GM20000 (cell line): ENCODE measurements at regions not wholly inside any gene's neighbourhood (a gene's known extent, or its start where the extent isn't known, plus 50 kb on each side); places are given as distances from the start of the nearest gene placed in this dataset.
"Not testable (repeated sequence)": the region's sequence is repeated elsewhere in the genome, so short reads cannot be mapped to it uniquely, and the experiment has no call there.

Experiments used
- DNase-seq: peaks from one replicate; pipeline ENCODE4 v3.0.0; 2012; ENCODE audit warnings: low spot score
- TF ChIP-seq, protein P1 (sequence below): IDR thresholded peaks from 2 replicates; pipeline ENCODE4 v1.5.1; 2012; ENCODE audit warnings: mild to moderate bottlenecking, control low read depth; ENCODE audit errors: extremely low read depth, missing control alignments

DNA sequence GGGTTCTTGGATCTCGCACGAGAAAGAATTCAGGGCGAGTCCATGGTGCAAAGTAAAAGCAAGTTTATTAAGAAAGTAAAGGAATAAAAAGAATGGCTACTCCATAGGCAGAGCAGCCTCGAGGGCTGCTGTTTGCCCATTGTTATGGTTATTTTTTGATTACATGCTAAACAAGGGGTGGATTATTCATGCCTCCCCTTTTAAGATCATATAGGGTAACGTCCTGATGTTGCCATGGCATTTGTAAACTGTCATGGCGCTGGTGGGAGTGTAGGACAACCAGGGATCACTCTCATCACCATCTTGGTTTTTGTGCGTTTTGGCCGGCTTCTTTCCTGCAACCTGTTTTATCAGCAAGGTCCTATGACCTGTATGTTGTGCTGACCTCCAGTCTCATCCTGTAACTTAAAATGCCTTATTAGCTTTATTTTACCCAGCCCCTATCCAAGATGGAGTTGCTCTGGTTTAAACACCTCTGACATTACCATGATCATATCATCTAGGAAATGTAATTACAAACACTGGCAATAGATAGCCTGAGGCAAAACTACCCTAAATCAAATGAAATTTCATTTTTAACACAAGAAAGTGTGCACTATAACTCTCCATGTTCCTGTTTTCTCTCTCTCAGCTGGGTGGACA is 94.3 kb upstream of the ATXN3L start:
- DNase-seq = no peak
- TF ChIP-seq, protein P1, sequence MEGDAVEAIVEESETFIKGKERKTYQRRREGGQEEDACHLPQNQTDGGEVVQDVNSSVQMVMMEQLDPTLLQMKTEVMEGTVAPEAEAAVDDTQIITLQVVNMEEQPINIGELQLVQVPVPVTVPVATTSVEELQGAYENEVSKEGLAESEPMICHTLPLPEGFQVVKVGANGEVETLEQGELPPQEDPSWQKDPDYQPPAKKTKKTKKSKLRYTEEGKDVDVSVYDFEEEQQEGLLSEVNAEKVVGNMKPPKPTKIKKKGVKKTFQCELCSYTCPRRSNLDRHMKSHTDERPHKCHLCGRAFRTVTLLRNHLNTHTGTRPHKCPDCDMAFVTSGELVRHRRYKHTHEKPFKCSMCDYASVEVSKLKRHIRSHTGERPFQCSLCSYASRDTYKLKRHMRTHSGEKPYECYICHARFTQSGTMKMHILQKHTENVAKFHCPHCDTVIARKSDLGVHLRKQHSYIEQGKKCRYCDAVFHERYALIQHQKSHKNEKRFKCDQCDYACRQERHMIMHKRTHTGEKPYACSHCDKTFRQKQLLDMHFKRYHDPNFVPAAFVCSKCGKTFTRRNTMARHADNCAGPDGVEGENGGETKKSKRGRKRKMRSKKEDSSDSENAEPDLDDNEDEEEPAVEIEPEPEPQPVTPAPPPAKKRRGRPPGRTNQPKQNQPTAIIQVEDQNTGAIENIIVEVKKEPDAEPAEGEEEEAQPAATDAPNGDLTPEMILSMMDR = no peak

DNA sequence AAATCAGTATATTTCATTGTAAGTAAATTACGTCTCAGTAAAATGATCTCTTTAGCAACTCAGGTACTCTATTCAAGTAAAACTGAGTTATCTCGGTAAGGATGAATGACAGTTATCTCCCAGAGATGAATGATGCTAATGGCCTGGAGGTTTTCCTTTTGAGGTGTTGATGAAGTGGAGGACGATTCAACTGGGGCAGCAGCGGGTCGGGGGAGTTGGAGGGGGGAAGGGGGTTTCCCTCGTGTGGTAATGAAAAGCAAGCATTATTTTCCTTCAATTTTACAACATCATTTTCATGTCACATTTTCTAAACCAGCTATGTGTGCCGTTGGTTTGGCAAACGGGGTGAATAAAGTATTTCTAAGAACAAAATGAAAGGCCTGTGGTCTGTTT is 92.4 kb upstream of the ATXN3L start:
- DNase-seq = no peak
- TF ChIP-seq, protein P1 = no peak

DNA sequence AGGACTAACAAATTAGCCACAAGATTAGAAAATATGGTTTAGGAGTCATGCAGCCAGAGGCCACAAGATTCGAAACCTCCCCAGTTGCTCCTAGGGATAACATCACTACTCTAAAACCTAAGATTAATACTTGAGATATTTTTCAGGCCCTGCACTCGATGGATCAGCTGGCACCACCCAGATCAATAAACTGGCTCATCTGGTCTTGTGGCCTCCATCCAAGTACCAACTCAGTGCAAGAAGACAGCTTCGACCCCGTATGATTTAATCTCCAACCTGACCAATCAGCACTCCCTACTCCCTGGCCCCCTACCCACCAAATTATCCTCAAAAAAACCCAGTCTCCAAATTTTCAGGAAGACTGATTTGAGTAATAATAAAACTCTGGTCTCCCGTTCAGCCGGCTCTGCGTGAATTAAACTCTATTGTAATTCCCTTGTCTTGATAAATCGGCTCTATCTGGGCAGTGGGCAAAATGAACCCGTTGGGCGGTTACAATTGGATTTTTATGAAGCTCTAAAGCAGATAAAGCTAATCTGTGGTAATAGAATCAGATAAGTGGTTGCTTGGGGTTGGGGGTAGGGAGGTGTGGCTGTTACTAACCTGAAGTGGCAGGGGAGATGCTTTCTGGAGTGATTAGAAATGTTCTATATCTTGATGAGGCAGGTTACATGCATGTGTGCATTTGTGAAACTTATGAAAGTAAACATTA is 91.8 kb upstream of the ATXN3L start:
- TF ChIP-seq, protein P1 = no peak
- no peak for DNase-seq

DNA sequence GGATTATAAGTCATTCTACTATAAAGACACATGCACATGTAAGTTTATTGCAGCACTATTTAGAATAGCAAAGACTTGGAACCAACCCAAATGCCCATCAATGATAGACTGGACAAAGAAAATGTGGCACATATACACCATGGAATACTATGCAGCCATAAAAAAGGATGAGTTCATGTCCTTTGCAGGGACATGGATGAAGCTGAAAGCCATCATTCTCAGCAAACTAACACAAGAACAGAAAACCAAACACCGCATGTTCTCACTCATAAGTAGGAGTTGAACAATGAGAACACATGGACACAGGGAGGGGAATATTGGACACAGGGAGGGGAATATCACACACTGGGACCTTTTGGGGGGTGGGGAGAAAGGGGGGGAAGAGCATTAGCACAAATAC is 88.7 kb upstream of the ATXN3L start:
- not testable (repeated sequence) for DNase-seq

DNA sequence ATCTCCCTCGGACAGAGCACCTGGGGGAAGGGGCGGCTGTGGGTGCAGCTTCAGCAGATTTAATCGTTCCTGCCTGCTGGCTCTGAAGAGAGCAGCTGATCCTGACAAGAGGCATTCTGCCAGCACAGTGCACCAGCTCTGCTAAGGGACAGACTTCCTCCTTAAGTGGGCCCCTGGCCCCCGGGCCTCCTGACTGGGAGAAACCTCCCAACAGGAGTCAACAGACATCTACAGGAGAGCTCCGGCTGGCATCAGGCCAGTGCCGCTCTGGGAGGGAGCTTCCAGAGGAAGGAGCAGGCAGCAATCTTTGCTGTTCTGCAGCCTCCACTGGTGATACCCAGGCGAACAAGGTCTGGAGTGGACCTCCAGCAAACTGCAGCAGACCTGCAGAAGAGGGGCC is 84.9 kb upstream of the ATXN3L start:
- not testable (repeated sequence) for DNase-seq

DNA sequence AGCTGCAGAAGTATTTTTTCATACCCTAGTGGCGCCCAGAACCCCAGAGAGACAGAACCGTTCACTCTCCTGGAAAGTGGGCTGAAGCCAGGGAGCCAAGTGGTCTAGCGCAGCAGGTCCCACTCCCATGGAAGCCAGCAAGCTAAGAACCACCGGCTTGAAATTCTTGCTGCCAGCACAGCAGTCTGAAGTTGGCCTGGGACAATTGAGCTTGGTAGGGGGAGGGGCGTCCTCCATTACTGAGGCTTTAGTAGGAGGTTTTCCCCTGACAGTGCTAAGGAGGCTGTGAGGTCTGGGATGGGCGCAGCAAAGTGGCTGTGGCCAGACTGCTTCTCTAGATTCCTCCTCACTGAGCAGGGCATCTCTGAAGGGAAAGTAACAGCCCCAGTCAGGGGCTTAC is 84.5 kb upstream of the ATXN3L start:
- TF ChIP-seq, protein P1 = no peak
- DNase-seq = no peak

DNA sequence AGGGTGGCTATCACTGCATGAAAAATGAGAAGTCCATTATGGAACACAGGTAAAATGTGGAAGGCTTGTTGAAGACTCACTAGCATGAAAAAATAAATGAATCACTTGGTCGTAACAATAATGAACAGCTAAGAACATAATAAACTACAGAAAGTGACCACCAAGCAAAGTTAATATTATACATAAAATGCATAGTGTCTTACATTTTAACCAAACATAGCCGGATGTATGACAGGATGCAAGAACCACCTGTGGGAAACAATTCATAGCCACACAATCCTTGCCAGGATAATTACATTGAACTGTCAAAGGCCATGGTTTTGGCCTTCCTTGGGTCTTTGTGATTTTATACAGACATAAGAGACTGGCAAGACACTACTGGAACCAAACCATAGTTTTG is 81.9 kb upstream of the ATXN3L start:
- DNase-seq = no peak

DNA sequence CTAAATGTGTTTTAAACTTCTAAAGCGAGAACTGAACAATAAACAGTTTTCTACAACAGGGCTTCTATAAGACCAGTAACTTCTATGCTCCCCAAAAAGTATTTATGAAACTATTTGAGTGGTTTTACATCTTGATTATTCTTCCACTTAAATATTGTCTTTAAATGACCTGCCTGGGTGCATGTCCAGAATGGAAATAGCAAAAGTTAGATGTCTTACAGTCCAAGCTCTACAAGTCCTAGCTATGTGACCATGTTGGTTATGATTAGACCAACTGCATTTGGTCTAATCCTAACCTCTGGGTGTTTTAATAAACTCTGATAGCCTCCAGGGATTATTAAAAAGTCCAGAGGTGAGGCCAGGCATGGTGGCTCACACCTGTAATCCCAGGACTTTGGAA is 79.0 kb upstream of the ATXN3L start:
- no peak for DNase-seq
- TF ChIP-seq, protein P1 = no peak

More for the DNA sequence above, 81.9 kb upstream of the ATXN3L start:
- TF ChIP-seq, protein P1 = no peak
